ENCODE measurements at regions not wholly inside any gene's neighbourhood (a gene's known extent, or its start where the extent isn't known, plus 50 kb on each side); places are given as distances from the start of the nearest gene placed in this dataset.
"Not testable (repeated sequence)": the region's sequence is repeated elsewhere in the genome, so short reads cannot be mapped to it uniquely, and the experiment has no call there.

DNA sequence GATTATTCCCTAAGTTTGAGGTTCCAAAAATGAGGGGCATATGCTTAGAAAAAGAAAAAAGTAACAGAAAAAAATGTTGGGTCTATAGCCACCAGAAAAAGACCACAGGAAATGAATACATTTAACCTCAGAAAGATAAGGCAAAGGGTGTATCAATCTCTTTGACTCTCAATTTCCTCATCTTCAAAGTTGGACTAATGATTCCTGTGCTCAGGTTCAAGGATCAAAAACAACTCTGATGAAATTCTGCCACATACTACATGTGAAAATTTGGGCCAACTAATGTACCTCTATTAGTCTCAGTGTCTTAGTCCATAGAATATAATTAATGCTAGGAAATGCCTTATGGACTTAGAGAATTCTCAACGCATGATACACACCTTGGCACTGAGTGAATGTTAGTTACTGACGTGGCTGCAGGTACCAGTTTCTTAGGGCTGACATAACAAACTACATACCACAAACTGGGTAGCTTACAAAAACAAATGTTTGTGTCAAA is 257.7 kb downstream of the ANKRD50 start:
- Histone ChIP-seq H3K9me3 (peaks cover 0 to 2% (median 0%) of the 10 kb centered on the region in 11 donors), H3K27ac (no peak overlapping the region), H3K36me3 (no peaks in the 10 kb centered on the region), H3K4me3 (no peak overlapping the region), H3K4me1 (peaks cover 0 to 7% (median 0%) of the 10 kb centered on the region in 9 donors), H3K27me3 (no peaks in the 10 kb centered on the region)
- intact Hi-C loops (cut with DNase I) = no loop called here
- 92 to 96% methylated on average over 2 of the region's 2 CpGs for WGBS, 2 donors
- TF ChIP-seq CTCF (IDR thresholded peaks at IDR 0.05) = no peak
- ATAC-seq (no peak), DNase-seq (no peak)

DNA sequence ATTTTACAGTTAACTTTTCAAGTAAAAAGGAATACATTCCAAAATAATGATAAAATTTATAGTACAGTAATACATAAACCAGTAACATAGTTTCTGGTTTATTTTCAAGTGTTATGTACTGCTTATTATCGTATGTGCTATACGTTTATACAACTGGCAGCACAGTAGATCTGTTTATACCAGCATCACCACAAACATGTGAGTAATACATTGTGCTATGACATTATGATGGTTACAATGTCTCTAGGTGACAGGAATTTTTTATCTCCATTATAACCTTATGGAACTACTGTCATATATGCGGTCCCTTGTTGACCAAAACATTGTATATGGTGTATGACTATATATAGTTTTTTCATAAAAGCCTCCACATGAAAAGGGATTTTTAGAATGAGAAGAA is 256.9 kb downstream of the ANKRD50 start:
- no peaks in the 10 kb centered on the region for H3K27me3 ChIP-seq
- peaks cover 0 to 4% (median 0%) of the 10 kb centered on the region in 11 donors for H3K9me3 ChIP-seq
- H3K4me1 ChIP-seq = peaks cover 0 to 12% (median 4%) of the 10 kb centered on the region in 9 donors
- TF ChIP-seq CTCF (IDR thresholded peaks at IDR 0.05) = no peak
- no peaks in the 10 kb centered on the region for H3K36me3 ChIP-seq
- ATAC-seq (no peak), DNase-seq (no peak)
- H3K27ac ChIP-seq = no peak overlapping the region
- WGBS, 2 donors = 95 to 96% methylated on average over 3 of the region's 3 CpGs
- intact Hi-C loops (cut with DNase I) = no loop called here
- H3K4me3 ChIP-seq = no peak overlapping the region

- 56 to 60% methylated on average over 3 of the region's 3 CpGs for WGBS, 2 donors
- no peak for DNase-seq
Observed at GRCh38 chr4:124459196-124459940, 253.2 kb downstream of the ANKRD50 start.

DNA sequence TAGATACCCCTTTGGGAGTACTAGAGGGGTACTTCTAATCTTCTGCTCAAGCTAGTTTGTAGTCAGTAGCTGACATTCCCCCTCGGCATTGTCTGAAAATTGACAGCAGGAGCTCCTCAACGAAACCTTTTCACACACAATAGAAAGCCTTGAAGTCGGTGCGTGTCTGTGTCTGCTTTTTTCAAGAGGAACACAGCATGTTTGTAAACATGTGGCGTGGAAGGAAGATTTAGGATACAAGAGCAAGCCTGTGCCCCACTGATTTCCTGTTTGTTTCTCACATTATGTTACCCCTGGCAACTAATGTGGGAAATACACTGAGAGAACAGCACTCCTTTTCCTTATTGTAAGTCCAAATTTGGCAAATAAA is 252.6 kb downstream of the ANKRD50 start:
- peak in 2 of 8 donors; percentile 33 to 34 for ATAC-seq
- Histone ChIP-seq H3K4me1 (peaks cover 0 to 12% (median 4%) of the 10 kb centered on the region in 9 donors), H3K27ac (peak overlapping the region in 3 of 10 donors; percentile 34 to 53 (median 49)), H3K9me3 (peaks cover 0 to 36% (median 16%) of the 10 kb centered on the region in 11 donors), H3K27me3 (no peaks in the 10 kb centered on the region), H3K36me3 (no peaks in the 10 kb centered on the region), H3K4me3 (no peak overlapping the region)
- WGBS, 2 donors = 33 to 41% methylated on average over 5 of the region's 5 CpGs
- DNase-seq = no peak
- intact Hi-C loops (cut with DNase I) = no loop called here
- TF ChIP-seq CTCF (IDR thresholded peaks at IDR 0.05) = no peak

More at GRCh38 chr4:124459196-124459940, 253.2 kb downstream of the ANKRD50 start:
- intact Hi-C loops (cut with DNase I) = no loop called here
- peaks cover 0 to 12% (median 4%) of the 10 kb centered on the region in 9 donors for H3K4me1 ChIP-seq
- TF ChIP-seq CTCF (IDR thresholded peaks at IDR 0.05) = no peak
- peak overlapping the region in 3 of 10 donors; percentile 34 to 53 (median 49) for H3K27ac ChIP-seq
- no peaks in the 10 kb centered on the region for H3K36me3 ChIP-seq
- ATAC-seq = peak in 1 of 8 donors; percentile 24
- no peaks in the 10 kb centered on the region for H3K27me3 ChIP-seq
- H3K4me3 ChIP-seq = no peak overlapping the region
- H3K9me3 ChIP-seq = peaks cover 0 to 36% (median 16%) of the 10 kb centered on the region in 11 donors

DNA sequence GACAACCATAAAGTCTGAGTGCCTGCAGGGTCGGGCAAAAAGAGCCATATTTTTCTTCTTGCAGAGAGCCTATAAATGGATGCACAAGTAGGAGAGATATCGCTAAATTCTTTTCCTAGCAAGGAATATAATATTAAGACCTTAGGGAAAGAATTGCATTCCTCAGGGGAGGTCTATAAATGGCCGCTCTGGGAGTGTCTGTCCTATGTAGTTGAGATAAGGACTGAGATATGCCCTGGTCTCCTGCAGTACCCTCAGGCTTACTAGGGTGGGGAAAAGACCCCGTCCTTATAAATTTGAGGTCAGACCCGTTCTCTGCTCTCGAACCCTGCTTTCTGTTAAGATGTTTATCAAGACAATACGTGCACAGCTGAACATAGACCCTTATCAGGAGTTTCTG is 250.9 kb downstream of the ANKRD50 start:
- Histone ChIP-seq H3K9me3 (peaks cover 0 to 36% (median 16%) of the 10 kb centered on the region in 11 donors), H3K4me1 (peaks cover 0 to 12% (median 4%) of the 10 kb centered on the region in 9 donors)
- 93% methylated on average over 7 of the region's 7 CpGs for WGBS, 2 donors
- intact Hi-C loops (cut with DNase I); H3K27me3 ChIP-seq; H3K36me3 ChIP-seq; ATAC-seq; H3K27ac ChIP-seq; H3K4me3 ChIP-seq; DNase-seq: not testable (repeated sequence)
